ENCODE measurements at regions not wholly inside any gene's neighbourhood (a gene's known extent, or its start where the extent isn't known, plus 50 kb on each side); places are given as distances from the start of the nearest gene placed in this dataset.

GRCh38 chr4:10893395-10893794 lies 208.8 kb upstream of the CLNK start:
- H3K4me3 ChIP-seq (ENCODE audit: low read depth, low read length), result no peak overlapping the region

DNA sequence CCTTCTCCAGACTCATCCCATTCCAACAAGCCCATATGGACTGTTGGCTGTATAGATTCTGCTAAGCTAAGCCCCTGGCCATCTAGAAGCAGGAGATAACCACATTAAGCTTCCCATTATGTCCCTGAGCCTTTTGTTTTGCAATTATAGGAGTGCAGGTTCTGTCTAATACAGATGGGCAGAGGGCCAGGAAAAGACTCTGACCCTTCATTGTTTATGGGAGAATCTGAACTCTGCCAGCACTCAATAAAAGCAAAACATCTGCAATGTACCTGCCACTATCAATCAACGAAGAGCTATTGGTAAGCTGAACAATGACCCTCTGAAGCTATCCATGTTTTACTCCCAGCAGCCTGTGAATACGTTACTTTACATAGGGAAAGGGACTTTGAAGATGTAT lies 207.3 kb upstream of the CLNK start:
- DNase-seq (ENCODE audit: low read depth), result no peak
- no peak overlapping the region for H3K4me3 ChIP-seq (ENCODE audit: low read depth, low read length)
- TF ChIP-seq, protein P1, sequence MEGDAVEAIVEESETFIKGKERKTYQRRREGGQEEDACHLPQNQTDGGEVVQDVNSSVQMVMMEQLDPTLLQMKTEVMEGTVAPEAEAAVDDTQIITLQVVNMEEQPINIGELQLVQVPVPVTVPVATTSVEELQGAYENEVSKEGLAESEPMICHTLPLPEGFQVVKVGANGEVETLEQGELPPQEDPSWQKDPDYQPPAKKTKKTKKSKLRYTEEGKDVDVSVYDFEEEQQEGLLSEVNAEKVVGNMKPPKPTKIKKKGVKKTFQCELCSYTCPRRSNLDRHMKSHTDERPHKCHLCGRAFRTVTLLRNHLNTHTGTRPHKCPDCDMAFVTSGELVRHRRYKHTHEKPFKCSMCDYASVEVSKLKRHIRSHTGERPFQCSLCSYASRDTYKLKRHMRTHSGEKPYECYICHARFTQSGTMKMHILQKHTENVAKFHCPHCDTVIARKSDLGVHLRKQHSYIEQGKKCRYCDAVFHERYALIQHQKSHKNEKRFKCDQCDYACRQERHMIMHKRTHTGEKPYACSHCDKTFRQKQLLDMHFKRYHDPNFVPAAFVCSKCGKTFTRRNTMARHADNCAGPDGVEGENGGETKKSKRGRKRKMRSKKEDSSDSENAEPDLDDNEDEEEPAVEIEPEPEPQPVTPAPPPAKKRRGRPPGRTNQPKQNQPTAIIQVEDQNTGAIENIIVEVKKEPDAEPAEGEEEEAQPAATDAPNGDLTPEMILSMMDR (IDR thresholded peaks at IDR 0.05; ENCODE audit: insufficient read depth, low read depth, low read length, missing control alignments), result no peak

More at GRCh38 chr4:10893395-10893794, 208.8 kb upstream of the CLNK start:
- TF ChIP-seq, protein P1 (IDR thresholded peaks at IDR 0.05; ENCODE audit: insufficient read depth, low read depth, low read length, missing control alignments), result peak; percentile 44
- peak; percentile 31 for DNase-seq (ENCODE audit: low read depth)

- DNase-seq (ENCODE audit: low read depth), result no peak
- TF ChIP-seq, protein P1 (IDR thresholded peaks at IDR 0.05; ENCODE audit: insufficient read depth, low read depth, low read length, missing control alignments), result no peak
- no peak overlapping the region for H3K4me3 ChIP-seq (ENCODE audit: low read depth, low read length)
Measured at GRCh38 chr4:10889819-10890218, 205.3 kb upstream of the CLNK start.

GRCh38 chr4:10879411-10880110 lies 195.0 kb upstream of the CLNK start:
- no peak overlapping the region for H3K4me3 ChIP-seq (ENCODE audit: low read depth, low read length)
- TF ChIP-seq, protein P1 (IDR thresholded peaks at IDR 0.05; ENCODE audit: insufficient read depth, low read depth, low read length, missing control alignments), result no peak
- DNase-seq (ENCODE audit: low read depth), result no peak

DNA sequence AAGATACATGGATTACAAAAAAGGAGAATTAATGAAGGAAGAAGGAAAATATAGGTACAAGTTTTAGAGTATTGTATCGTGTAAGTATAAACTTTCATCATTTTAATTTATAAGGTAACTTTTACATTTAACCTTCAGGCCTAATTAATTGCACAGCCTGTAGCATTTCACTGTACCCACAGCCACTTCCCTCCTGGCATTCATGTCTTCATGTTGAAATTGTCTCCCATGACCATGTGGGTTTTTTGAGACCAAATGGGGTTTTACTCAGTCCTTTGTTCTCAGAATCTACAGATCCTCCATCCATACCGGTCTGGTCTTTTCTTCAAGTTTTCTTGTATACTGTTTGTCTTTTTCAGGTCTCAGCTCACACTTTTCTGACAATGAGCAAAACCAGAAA lies 194.3 kb upstream of the CLNK start:
- DNase-seq (ENCODE audit: low read depth), result no peak
- H3K4me3 ChIP-seq (ENCODE audit: low read depth, low read length), result no peak overlapping the region
- TF ChIP-seq, protein P1 (IDR thresholded peaks at IDR 0.05; ENCODE audit: insufficient read depth, low read depth, low read length, missing control alignments), result no peak

GRCh38 chr4:10877076-10877475 lies 192.5 kb upstream of the CLNK start:
- TF ChIP-seq, protein P1 (IDR thresholded peaks at IDR 0.05; ENCODE audit: insufficient read depth, low read depth, low read length, missing control alignments), result no peak
- H3K4me3 ChIP-seq (ENCODE audit: low read depth, low read length), result no peak overlapping the region
- DNase-seq (ENCODE audit: low read depth), result no peak

Measured in GM12865 (cell line).